MM.1S (cell line): ENCODE measurements at regions not wholly inside any gene's neighbourhood (a gene's known extent, or its start where the extent isn't known, plus 50 kb on each side); places are given as distances from the start of the nearest gene placed in this dataset.

Experiments
- DNase-seq: peaks from one replicate; pipeline ENCODE4 v3.0.0-alpha.2; 2015
- H2AFZ ChIP-seq: fragments of 300-600 bp; sonication (generic); 2 replicates; pipeline ENCODE4 v1.6.0; 2016; ENCODE audit warnings: antibody characterized with exemption, low read length
- H3F3A ChIP-seq: fragments of 300-600 bp; sonication (generic); 2 replicates; pipeline ENCODE4 v1.6.1; 2016; ENCODE audit warnings: mild to moderate bottlenecking, antibody characterized with exemption, low read length, moderate library complexity, mixed read lengths; ENCODE audit not compliant: insufficient read depth
- H3K27ac ChIP-seq: fragments of 300-600 bp; sonication (generic); 2 replicates; pipeline ENCODE4 v1.5.1; 2016; ENCODE audit warnings: mild to moderate bottlenecking, low read length
- H3K27me3 ChIP-seq: fragments of 300-600 bp; sonication (generic); replicated peaks from 2 replicates; pipeline ENCODE4 v1.6.0; 2016; ENCODE audit warnings: low read length; ENCODE audit not compliant: insufficient read depth
- H3K36me3 ChIP-seq: fragments of 300-600 bp; sonication (generic); replicated peaks from 2 replicates; pipeline ENCODE4 v1.6.1; 2016; ENCODE audit warnings: mild to moderate bottlenecking, low read length, mixed read lengths; ENCODE audit not compliant: insufficient read depth
- H3K4me1 ChIP-seq: fragments of 300-600 bp; sonication (generic); 2 replicates; pipeline ENCODE4 v1.6.1; 2016; ENCODE audit warnings: low read length, mixed read lengths
- H3K4me2 ChIP-seq: fragments of 300-600 bp; sonication (generic); 2 replicates; pipeline ENCODE4 v1.6.0; 2016; ENCODE audit warnings: low read depth, low read length
- H3K4me3 ChIP-seq: fragments of 300-600 bp; sonication (generic); 2 replicates; pipeline ENCODE4 v1.5.1; 2016; ENCODE audit warnings: low read length, mixed read lengths
- H3K79me2 ChIP-seq: fragments of 300-600 bp; sonication (generic); 2 replicates; pipeline ENCODE4 v1.6.1; 2016; ENCODE audit warnings: mixed run types, low read length, mixed read lengths
- H3K9ac ChIP-seq: fragments of 300-600 bp; sonication (generic); 2 replicates; pipeline ENCODE4 v1.6.1; 2016; ENCODE audit warnings: low read length, mixed read lengths
- H3K9me2 ChIP-seq: fragments of 300-600 bp; sonication (generic); replicated peaks from 2 replicates; pipeline ENCODE4 v1.6.1; 2016; ENCODE audit warnings: mild to moderate bottlenecking, low read length, mixed read lengths; ENCODE audit not compliant: insufficient read depth
- H3K9me3 ChIP-seq: fragments of 300-600 bp; sonication (generic); replicated peaks from 2 replicates; pipeline ENCODE4 v1.6.1; 2016; ENCODE audit warnings: mild to moderate bottlenecking, low read length, mixed read lengths; ENCODE audit not compliant: insufficient read depth
- H4K20me1 ChIP-seq: fragments of 300-600 bp; sonication (generic); 2 replicates; pipeline ENCODE4 v1.6.1; 2016; ENCODE audit warnings: mild to moderate bottlenecking, low read length, moderate library complexity, mixed read lengths; ENCODE audit not compliant: insufficient read depth
- EZH2 ChIP-seq: fragments of 300-600 bp; sonication (generic); optimal IDR thresholded peaks from 2 replicates; pipeline ENCODE3; 2017; ENCODE audit warnings: low read depth, mild to moderate bottlenecking, antibody characterized with exemption, low read length, mixed read lengths
- EZH2phosphoT487 ChIP-seq: fragments of 300-600 bp; sonication (generic); IDR thresholded peaks from 2 replicates; pipeline ENCODE4 v1.6.1; 2018; ENCODE audit warnings: antibody characterized with exemption, low read length
- TF ChIP-seq, protein P1 (sequence below): fragments of 300-600 bp; sonication (generic); IDR thresholded peaks from 2 replicates; pipeline ENCODE4 v1.5.1; 2016; ENCODE audit warnings: antibody characterized with exemption, low read length, mixed read lengths

DNA sequence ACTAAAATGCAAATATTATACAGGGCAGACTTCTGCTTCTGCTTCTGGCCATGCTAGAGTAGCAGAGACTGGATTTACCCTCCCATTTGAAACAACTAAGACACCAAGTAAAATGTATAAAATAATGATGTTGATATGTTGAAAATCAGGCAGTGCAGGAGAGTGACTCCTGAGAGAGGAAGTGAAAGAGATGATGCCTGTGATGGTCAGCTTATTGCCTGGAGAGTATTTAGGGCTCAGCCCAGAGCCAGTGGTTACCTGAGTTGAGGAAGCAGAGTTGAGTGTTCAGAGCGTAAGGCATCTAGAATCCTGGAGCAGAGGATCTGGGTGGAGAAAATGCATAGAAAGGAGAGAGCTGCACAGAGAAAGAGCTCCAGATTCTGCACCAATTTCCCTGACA is 131.8 kb upstream of the C14orf180 start:
- no peaks in the 10 kb centered on the region for H3K79me2 ChIP-seq
- H3K27me3 ChIP-seq = peaks cover 25% of the 10 kb centered on the region
- no peaks in the 10 kb centered on the region for H3K36me3 ChIP-seq
- TF ChIP-seq, protein P1, sequence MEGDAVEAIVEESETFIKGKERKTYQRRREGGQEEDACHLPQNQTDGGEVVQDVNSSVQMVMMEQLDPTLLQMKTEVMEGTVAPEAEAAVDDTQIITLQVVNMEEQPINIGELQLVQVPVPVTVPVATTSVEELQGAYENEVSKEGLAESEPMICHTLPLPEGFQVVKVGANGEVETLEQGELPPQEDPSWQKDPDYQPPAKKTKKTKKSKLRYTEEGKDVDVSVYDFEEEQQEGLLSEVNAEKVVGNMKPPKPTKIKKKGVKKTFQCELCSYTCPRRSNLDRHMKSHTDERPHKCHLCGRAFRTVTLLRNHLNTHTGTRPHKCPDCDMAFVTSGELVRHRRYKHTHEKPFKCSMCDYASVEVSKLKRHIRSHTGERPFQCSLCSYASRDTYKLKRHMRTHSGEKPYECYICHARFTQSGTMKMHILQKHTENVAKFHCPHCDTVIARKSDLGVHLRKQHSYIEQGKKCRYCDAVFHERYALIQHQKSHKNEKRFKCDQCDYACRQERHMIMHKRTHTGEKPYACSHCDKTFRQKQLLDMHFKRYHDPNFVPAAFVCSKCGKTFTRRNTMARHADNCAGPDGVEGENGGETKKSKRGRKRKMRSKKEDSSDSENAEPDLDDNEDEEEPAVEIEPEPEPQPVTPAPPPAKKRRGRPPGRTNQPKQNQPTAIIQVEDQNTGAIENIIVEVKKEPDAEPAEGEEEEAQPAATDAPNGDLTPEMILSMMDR = no peak
- TF ChIP-seq EZH2phosphoT487 = no peak
- no peak for TF ChIP-seq EZH2
- no peak overlapping the region for H3K4me3 ChIP-seq
- no peak for DNase-seq
- H3F3A ChIP-seq = no peaks in the 10 kb centered on the region
- H4K20me1 ChIP-seq = no peaks in the 10 kb centered on the region
- no peaks in the 10 kb centered on the region for H3K9me3 ChIP-seq
- no peak overlapping the region for H3K27ac ChIP-seq
- H3K9ac ChIP-seq = no peak overlapping the region
- no peaks in the 10 kb centered on the region for H3K9me2 ChIP-seq
- H3K4me1 ChIP-seq = no peaks in the 10 kb centered on the region
- no peak overlapping the region for H3K4me2 ChIP-seq
- no peak overlapping the region for H2AFZ ChIP-seq

DNA sequence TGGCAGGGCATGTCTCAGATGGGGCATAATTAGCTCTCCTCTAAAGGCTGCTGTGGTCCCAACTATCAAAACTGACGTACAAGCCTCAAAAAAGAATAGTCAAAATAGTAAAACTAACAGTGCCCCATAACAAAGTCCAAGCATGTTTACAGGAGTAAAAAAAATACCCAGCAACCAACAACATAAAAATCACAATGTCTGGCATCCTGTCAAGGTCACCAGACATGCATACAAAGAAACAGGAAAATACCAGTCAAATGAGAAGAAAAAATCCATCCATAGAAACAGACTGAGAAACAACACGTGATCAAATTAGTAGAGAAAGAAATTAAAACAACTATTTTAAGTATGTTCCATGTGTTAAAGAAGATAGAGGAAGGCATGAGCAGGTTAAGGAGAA is 131.2 kb upstream of the C14orf180 start:
- peaks cover 25% of the 10 kb centered on the region for H3K27me3 ChIP-seq
- H3K4me2 ChIP-seq = no peak overlapping the region
- no peak for DNase-seq
- H3F3A ChIP-seq = no peaks in the 10 kb centered on the region
- no peaks in the 10 kb centered on the region for H3K9me3 ChIP-seq
- no peaks in the 10 kb centered on the region for H3K9me2 ChIP-seq
- no peaks in the 10 kb centered on the region for H3K4me1 ChIP-seq
- H3K4me3 ChIP-seq = no peak overlapping the region
- no peaks in the 10 kb centered on the region for H4K20me1 ChIP-seq
- H3K27ac ChIP-seq = no peak overlapping the region
- no peak overlapping the region for H3K9ac ChIP-seq
- TF ChIP-seq EZH2phosphoT487 (no peak), EZH2 (no peak)
- TF ChIP-seq, protein P1 = no peak
- H2AFZ ChIP-seq = no peak overlapping the region
- no peaks in the 10 kb centered on the region for H3K79me2 ChIP-seq
- H3K36me3 ChIP-seq = no peaks in the 10 kb centered on the region

DNA sequence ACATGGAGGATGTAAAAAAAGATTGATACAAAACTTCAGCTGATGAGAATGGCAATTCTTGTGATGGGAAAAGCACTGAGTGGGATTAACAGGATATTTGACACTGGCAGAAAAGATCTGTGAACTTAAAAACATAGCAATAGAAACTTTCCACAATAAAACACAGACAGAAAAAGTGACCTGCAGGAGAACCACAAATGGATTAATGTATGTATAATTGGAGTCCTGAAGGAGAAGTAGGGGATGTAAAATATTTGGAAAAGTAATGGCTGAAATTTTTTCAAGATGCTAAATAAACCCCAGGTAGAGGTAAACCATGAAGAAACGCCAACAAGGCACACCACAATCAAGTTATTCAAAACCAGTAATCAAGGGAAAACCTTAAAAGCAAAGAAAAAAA is 130.8 kb upstream of the C14orf180 start:
- no peak overlapping the region for H3K9ac ChIP-seq
- no peak overlapping the region for H3K4me3 ChIP-seq
- no peak for DNase-seq
- H3K9me2 ChIP-seq = no peaks in the 10 kb centered on the region
- H3F3A ChIP-seq = no peaks in the 10 kb centered on the region
- H3K27me3 ChIP-seq = peaks cover 25% of the 10 kb centered on the region
- H2AFZ ChIP-seq = no peak overlapping the region
- no peaks in the 10 kb centered on the region for H3K79me2 ChIP-seq
- no peak overlapping the region for H3K4me2 ChIP-seq
- no peaks in the 10 kb centered on the region for H4K20me1 ChIP-seq
- H3K27ac ChIP-seq = no peak overlapping the region
- H3K9me3 ChIP-seq = no peaks in the 10 kb centered on the region
- TF ChIP-seq EZH2 = no peak
- TF ChIP-seq EZH2phosphoT487 = no peak
- TF ChIP-seq, protein P1 = no peak
- no peaks in the 10 kb centered on the region for H3K36me3 ChIP-seq
- H3K4me1 ChIP-seq = no peaks in the 10 kb centered on the region
